ENCODE measurements at regions not wholly inside any gene's neighbourhood (a gene's known extent, or its start where the extent isn't known, plus 50 kb on each side); places are given as distances from the start of the nearest gene placed in this dataset.

- no peak for TF ChIP-seq CTCF (IDR thresholded peaks at IDR 0.05; ENCODE audit: low read depth, low read length)
- TF ChIP-seq EZH2phosphoT487 (IDR thresholded peaks at IDR 0.05; ENCODE audit: low read depth), result no peak
Measured at GRCh38 chrX:81925812-81926211, 723.9 kb downstream of the SH3BGRL start.

All from OCI-LY3 (cell line).